HG03442 (cell line): ENCODE measurements at regions not wholly inside any gene's neighbourhood (a gene's known extent, or its start where the extent isn't known, plus 50 kb on each side); places are given as distances from the start of the nearest gene placed in this dataset.
"Not testable (repeated sequence)": the region's sequence is repeated elsewhere in the genome, so short reads cannot be mapped to it uniquely, and the experiment has no call there.

ENCODE experiments used
- ATAC-seq: cut with Tn5 transposase; IDR thresholded peaks from one replicate; pipeline ENCODE4 v1.9.1; 2021; ENCODE audit warnings: mild to moderate bottlenecking, moderate library complexity; ENCODE audit not compliant: unreplicated experiment

DNA sequence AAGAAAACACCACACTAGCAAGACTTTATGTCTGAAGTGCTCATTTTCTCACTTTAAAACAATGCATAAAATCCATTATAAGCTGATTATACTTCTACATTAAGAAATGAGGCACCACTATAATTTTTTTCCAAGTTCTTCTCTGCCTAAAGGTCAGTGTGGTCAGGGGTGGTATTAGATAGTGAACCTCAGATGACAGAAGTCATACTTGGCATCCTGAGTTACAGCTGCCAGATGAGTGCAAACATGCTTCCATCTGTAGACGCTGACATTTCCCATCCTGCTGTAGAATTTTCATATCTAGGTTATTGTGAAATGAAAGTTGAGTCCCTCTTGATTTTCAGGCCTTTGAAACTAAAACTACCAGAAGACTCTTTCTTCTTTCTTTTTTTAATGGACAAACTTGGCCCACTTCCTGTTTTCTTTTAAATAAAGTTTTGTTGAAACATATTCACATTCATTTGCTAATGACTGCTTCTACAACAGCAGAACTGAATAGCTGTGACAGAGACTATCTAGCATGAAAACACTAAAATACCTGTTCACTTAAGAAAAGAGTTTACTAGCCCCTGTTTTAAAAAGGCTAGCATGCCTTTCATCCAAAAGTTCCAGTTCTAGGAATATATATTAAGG lies 900.8 kb downstream of the XPNPEP1 start:
- no peak for ATAC-seq

DNA sequence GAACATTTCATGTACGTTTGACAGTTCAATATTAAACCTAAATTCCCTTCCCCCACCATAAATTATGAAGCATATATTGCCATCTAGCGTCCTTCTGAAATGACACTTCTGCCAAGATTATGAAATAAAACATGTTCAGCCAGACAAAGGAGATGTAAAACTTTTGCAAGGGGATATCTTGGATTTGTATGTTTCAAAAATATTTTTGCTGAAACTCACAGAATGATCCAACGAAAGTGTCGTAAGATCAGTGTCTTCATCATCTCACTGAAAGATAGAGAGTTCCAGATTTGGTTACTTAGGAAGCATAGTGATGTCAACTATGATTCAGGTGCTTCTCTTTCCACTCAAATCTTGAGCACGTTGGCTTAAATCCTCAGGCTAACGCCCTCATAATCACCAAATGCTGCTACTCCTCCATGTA lies 904.3 kb downstream of the XPNPEP1 start:
- no peak for ATAC-seq

DNA sequence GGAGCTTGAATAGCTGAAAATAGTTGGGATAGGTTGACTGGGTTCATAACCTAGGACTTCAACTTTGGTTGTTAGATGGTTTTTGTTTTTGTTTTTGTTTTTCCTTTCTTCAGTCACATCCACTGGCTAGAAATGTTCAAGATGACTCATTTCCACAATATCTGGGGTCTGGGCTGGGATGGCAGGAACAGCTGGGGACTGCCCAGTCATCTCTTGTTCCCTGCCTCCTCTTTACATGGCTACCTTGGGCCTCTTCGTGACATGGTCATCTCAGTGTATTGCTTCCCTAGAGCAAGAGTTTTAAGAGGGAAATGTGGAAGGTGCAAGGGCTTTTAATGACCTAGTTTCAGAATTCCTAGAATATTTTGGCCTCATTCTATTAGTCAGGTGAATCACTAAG lies 915.8 kb downstream of the XPNPEP1 start:
- no peak for ATAC-seq

DNA sequence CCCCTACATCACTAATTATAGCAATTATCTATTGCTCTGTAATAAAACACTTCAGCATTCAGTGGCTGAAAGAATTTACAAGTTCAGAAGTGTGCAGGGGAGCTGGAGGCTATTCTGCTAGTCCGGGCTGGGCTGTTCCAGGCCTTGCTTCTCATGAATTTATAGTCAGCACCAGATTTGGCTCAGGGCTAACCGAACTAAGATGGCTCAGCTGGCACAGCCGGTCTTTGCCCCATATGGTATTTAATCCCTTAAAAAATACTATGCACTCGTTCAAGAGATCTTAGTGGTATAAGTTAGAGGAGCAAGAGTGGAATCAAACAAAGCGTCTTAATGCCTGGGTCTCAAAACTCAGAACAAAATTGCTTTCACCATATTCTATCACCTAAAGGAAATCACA lies 932.9 kb downstream of the XPNPEP1 start:
- ATAC-seq: no peak

DNA sequence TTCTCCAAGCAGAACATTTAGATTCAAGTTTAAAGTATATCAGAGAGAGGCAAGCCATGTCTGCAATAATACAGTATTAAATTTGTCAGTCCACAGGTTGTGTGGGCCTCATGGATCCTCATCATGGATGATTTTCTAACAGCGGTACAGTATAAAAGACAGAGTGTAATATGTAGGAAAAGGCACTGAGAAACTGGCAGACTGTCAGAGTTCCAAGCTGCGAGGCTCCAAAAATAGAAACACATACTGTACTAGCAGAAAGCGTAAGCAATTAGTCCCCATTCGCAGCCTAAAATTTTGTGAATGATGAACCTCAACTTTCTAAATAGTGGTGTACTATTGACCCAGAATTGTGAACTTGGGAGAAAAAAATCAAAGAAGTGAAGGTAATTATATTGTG lies 933.3 kb downstream of the XPNPEP1 start:
- no peak for ATAC-seq

DNA sequence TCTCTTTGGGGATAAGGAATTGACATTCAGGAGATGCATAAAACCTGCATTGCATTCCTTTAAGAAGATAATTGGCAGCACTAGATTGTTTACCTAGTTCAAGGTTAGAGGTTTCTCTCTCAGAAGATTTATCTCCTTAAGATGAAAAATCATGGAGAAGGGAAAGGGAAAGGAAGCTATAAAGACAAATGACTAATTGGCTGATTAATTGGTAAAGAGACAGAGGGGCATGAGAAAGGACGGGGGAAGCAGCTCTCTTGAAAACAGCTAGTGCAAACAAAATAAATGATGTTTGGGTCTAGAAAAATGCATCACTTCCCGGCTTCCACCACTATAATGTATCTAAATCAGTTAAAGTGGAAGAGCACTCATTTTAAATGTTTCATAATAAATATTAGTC lies 941.2 kb downstream of the XPNPEP1 start:
- no peak for ATAC-seq

DNA sequence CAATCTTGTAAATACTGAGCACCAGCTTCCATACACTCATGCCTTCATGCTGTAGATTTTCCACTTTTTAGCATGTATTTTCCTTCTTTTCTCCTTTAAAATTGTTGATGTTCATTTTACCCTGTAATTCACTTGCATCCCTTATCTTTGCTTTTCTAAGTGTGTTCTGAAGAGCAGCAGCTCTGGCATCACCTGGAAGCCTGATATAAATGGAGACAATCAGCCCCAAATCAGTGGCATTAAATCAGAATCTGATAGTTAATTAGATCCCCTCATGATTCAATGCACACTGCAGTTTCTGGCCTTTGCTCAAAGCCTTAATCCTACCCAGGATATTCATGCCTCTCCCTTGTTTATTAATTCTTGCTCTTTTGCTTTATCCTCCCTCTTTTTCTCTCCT lies 942.4 kb downstream of the XPNPEP1 start:
- ATAC-seq: no peak

DNA sequence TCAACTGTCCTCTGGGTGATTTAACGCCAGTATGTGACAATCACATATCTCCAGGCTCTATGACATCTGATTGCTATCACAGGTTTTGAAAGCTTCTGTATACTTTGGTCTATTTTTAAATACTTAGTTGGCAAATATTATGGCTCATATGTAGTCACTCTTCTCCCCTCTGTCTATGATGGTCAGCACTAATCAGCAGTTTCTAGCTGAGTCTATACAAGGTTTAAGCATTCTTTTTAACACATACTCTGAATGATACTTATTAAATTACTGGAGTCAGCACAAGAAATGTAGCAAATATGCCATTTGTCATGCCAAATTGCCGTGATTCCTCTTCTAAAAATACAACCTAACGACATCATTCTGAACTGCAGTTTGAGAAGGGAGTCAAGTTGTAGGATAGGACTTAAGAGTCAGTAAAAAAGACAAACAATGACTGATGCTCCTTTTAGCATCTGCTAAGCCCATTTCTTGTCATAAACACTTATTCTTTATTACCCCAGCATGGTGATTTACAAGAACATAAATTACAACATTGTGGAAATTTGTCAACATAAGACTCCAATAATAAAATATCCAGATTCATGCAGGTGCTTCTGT lies 947.8 kb downstream of the XPNPEP1 start:
- ATAC-seq: no peak

DNA sequence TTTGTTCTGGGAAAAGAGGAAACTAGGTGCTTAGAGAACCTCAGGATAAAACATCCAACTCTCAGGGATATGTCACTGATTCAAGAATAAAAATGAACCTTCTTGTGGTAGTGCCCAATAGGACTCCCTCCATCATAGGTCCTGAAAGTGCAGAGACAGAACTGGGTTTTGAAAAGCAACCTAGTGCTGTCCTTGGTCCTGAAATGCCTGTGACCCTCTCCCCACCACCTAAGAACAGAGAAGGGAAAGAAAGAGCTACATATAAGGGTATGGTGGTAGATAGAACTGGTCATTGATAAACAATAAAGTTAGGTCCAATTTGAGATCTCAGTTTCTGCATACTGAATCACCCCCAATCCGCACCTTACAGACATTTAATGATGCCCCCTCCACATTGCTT lies 953.3 kb downstream of the XPNPEP1 start:
- ATAC-seq: no peak

DNA sequence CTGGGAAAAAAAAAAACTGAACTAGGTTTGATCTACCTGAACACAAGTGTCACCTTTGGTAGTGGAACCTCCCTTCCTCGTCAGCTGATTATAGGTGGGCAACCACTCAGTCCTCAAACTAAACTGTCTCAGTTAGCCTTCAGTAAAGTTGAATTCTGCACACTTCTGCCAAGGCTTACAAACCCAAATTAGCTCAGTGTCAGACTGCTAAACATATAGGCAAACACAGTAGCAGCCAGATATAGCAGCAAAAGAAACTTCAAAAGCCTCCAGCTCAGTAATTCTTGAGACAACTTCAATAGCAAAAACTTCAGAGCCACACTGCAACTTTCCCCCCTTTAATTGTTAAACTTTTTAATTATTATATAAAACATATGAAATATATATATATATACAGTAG lies 956.9 kb downstream of the XPNPEP1 start:
- no peak for ATAC-seq

DNA sequence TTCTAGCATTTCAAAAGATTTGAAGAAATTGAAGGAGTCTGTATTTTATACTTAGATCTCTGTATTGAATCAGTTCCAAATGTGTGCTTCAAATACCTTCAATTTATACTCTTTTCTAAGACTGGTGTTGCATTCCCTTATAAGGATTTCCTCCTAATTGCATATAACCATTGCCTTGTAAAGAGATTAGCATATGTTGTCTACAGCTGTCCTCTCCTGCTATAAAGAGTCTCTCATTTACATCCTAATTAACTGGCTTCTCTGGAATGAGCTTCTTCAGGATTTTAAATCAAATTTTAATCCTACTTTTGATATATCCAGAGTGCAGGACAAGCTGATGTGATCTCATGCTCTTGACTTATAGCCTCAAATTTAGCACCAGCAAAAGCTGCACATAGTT lies 957.3 kb downstream of the XPNPEP1 start:
- ATAC-seq: no peak

DNA sequence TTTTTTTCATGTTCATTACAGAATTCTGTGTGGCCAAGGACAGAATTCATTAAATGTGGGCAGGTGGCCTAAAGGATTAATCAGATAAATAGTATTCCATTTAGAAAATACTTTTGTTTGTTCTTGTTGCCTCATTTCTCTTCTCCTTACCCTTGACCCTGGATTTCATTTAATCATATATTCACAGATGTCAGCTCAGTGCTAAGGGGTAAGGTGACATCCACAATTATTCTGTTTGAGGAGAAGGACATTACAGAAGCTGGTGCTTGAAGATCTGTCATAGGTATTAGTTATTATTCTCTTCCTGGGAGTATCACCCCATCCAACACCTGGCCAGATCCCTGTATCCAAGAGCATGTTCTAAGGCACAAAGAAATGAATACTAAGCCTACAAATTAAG lies 961.1 kb downstream of the XPNPEP1 start:
- ATAC-seq: no peak

DNA sequence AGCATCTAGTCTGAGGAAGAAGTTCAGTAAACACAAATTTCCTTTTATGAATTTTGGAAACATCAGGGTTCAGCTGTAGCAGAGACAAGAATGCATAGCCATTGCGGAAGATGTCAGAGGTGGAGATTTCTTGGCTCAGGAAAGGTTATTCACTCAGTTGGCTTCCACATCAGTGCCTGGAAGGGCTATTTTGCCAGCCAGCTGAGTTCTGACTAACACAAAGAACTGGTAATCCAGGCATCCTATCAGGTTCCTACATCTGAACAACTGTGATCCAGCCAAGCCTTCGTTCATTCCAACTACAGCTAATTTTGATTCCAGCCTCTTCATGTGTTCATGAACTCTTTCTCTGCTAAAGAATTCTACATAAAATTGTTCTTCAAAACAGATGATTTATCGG lies 965.6 kb downstream of the XPNPEP1 start:
- no peak for ATAC-seq

DNA sequence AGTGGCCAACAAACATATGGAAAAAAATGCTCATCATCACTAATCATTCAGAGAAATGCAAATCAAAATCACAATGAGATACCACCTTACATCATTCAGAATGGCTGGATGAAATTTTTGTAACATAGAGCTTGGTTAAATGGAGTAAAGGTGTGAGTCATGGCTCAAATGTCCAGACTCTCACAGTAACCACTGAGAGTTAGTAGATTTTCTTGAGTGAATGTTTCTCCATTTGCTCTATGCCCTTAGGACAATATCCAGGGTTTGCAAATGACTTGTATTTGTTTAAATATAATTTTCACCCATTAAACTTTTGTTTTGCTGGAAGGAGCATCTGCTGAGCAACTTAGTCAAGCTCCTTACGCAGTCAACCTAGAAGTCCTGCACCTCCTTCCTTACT lies 967.2 kb downstream of the XPNPEP1 start:
- no peak for ATAC-seq

DNA sequence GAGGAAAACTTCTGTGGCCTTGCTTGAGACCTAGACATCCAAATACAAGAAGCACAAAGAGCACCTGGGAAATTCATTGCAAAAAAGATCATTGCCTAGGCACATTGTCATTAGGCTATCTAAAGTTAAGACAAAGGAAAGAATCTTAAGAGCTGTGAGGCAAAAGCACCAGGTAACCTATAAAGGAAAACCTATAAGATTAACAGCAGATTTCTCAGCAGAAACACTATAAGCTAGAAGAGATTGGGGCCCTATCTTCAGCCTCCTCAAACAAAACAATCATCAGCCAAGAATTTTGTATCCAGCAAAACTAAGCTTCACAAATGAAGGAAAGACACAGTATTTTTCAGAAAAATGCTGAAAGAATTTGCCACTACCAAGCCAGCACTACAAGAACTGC lies 1003.3 kb downstream of the XPNPEP1 start:
- ATAC-seq: not testable (repeated sequence)

DNA sequence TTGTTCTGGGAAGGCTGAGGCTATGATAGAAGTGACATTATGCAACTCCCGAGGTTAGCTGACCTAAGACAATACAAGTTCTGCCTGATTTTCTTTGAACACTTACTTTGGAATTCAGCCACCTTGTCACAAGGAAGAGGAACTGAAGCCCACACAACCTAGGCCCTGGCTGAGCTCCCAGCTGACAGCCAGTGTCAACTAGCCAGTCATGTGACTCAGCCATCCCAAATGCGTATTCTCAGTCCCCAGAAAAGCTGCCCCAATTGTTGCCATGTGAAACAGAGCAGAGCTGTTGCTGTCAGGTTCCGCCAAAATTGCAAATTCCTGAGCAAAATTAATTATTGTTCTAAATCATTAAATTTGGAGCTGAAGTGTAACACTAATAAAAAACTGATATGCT lies 1010.0 kb downstream of the XPNPEP1 start:
- no peak for ATAC-seq

DNA sequence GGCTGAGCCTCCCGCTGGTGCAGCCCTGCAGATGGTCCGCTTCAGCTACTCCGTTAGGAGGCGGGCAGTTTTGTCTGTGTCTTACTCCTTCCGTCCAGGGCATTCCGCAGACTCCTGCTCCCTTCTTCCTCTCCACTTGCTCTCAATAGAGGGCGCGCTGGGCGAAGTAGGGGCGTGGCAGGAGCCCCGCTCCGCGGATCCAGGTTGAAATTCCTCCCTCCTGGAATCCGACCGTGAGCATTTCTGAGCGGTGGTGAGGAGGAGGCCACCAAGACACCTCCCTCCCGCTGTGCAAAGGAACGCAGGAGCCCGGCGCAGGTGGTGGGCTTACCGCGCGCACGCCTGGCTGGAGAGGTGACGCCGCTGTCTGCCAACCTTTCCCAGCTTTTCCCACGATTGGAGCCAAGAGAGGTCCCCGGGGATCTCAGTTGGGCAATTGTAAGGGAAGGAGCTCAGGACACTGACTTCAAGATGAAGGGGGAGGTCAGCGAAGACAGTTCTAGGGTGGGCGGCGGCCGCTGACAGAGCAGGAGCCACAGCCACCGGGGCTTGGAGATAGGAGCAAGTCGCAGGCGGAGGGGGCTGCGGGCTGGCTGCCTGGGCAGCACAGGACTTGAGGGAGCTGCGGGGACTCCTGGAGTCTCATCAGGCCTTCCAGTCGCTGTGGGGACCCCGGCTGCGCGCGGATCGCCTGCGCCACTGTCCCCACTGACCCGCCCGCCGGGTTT lies 1011.3 kb downstream of the XPNPEP1 start:
- ATAC-seq: peak; percentile 67

DNA sequence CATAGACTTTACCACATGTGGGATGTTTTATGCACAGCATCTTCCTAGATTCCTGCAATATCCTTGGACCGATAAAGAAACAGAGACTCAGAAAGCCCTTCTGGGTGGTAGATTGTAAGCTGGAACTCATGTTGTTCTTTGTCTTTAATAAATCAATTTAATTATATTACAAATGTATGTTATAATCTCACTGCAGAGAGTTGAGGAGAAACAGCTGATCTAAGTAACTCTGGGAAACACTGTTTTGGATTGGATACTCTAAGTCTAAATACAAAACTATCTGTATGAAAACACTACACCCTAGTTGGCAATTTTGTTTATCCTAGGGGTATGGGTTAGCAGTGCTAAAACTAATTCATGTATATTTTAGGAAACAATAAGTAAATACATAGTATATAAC lies 1015.2 kb downstream of the XPNPEP1 start:
- ATAC-seq: no peak

DNA sequence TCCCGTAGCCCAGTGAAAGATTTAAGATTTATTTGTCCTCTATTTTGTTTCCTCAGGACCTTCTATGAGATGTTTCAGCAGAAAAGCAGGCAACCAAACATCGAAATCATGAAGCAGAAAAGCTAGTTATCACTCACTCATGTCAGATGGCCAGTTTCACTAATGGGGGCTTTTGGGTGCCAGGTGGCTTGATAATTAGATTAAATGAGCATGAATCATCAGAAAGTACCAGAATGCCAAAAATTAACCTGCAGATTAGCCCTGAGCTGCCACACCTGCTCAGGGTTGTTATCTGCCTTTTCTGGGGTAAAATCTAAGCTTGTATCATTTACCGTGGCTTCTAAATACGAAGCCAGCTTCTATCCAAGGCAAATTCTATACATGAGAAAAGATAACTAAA lies 1017.5 kb downstream of the XPNPEP1 start:
- ATAC-seq: no peak

DNA sequence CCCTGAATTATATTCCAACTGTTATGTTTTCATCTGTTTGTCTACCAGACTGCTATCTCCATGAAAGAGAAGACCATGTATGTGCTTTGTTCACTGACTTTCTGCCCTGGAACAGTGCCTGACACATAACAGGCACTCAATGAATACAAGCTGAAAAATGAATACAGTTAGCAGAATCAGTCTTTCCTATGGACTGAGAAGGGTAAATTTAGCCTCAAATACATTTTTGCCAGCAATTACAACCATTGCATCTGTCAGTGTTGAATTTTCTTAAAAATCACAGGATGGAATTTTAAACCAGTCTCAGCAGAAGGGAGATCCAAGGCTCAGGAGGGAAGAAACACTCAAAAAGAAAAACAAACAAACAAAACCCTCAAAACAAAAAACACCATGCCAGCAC lies 1018.1 kb downstream of the XPNPEP1 start:
- no peak for ATAC-seq

DNA sequence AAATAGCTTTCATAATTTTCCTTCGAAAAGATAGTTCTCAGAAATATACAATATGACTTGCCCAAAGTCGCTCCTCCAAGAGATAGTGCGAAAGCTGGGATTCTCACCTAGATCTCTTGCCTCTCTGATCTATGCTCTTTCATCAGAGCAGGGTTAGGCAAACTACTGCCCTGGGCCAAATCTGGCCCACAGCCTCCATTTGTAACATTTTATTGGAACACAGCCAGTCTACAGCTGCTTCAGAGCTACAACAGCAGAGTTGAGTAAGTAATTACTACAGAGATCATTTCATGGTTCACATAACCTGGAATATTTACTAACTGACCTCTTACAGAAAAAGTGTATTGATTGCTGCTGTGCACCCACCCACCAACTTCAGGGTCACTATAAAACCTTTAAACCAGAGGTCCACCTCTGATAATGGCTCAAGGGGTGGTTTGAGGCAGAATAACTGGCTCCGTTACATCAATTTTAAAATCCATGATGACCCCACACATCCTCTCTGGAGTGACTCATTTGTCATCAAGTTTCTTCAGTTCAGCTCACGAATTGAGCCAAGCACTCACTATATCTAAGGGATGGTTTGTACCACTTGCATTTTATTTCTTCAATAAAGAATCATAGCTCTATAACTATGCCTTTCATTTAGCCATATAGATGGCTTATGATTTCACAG lies 1019.0 kb downstream of the XPNPEP1 start:
- no peak for ATAC-seq
